K562 (cell line): ENCODE measurements at regions not wholly inside any gene's neighbourhood (a gene's known extent, or its start where the extent isn't known, plus 50 kb on each side); places are given as distances from the start of the nearest gene placed in this dataset.

Experiments
- ATAC-seq: fragments of 200-7000 bp; cut with Tn5 transposase; 3 replicates; pipeline ENCODE4 v1.9.1; 2020; ENCODE audit warnings: moderate library complexity
- BruUV-seq: library from RNA; stranded (reverse); fragments of 400-500 nt; replicated peaks from 2 replicates; lab custom pipeline; 2021; lab: Mats Ljungman, UMichigan
- CTCF ChIA-PET: fragments of 300-600 bp; formaldehyde crosslinking; extraction: SDS; loops from one replicate; lab custom pipeline; 2021; ENCODE audit warnings: low intra/inter-chr PET ratio; lab: Yijun Ruan, JAX
- POLR2A ChIA-PET: fragments of 300-600, 350-650 bp; sonication (Branson Sonifier 250); formaldehyde crosslinking; extraction: SDS; loops from one replicate; lab custom pipeline; 2021; ENCODE audit warnings: antibody characterized with exemption, inconsistent platforms; lab: Yijun Ruan, JAX
- DNase-seq, 4 experiments: peaks; one replicate each; pipeline versions ENCODE4 v3.0.0 to v3.0.0-alpha.2; 2011 to 2018; ENCODE audit warnings: low spot score in 3 of 4, mixed read lengths in 3 of 4; ENCODE audit errors: extremely low read depth in 1 of 4
- FAIRE-seq: peaks from 2 replicates; lab custom pipeline; 2011; peaks lifted over from hg19 to GRCh38; lab: Jason Lieb, UNC
- H2AFZ ChIP-seq: 2 replicates; pipeline ENCODE4 v1.6.0; 2011; ENCODE audit warnings: low read depth, low read length, control low read depth, inconsistent platforms
- H3K27ac ChIP-seq: fragments of 200-600 bp; 3 replicates; pipeline ENCODE4 v1.8.0; 2011; ENCODE audit warnings: low read depth, mild to moderate bottlenecking, control low read depth, inconsistent platforms, low read length, moderate library complexity, mixed read lengths; ENCODE audit errors: extremely low read depth
- H3K27me3 ChIP-seq, 2 experiments: fragments of 300-600 bp in 1 of 2; 2 replicates in 1 of 2; 3 replicates in 1 of 2; pipeline versions ENCODE4 v1.6.0 to v1.8.0; 2011; ENCODE audit warnings: inconsistent platforms in 2 of 2, low read length in 2 of 2, mild to moderate bottlenecking in 1 of 2, mixed read lengths in 1 of 2, moderate library complexity in 1 of 2; ENCODE audit not compliant: control insufficient read depth in 2 of 2, insufficient read depth in 2 of 2
- H3K36me3 ChIP-seq: fragments of 300-600 bp; 3 replicates; pipeline ENCODE4 v1.8.0; 2011; ENCODE audit warnings: mild to moderate bottlenecking, low read length, inconsistent platforms; ENCODE audit not compliant: control insufficient read depth, insufficient read depth
- H3K4me1 ChIP-seq, 2 experiments: fragments of 200-600 bp in 1 of 2; replicated peaks in 1 of 2; 2 replicates in 1 of 2; 3 replicates in 1 of 2; pipeline versions ENCODE4 v1.5.1 to v1.8.0; 2011; ENCODE audit warnings: inconsistent platforms in 2 of 2, low read length in 2 of 2, mild to moderate bottlenecking in 1 of 2, mixed read lengths in 1 of 2, moderate library complexity in 1 of 2; ENCODE audit not compliant: control insufficient read depth in 2 of 2, insufficient read depth in 2 of 2
- H3K4me2 ChIP-seq: 2 replicates; pipeline ENCODE4 v1.6.1; 2011; ENCODE audit warnings: low read length, control low read depth, inconsistent platforms, mixed read lengths; ENCODE audit not compliant: insufficient read depth
- H3K4me3 ChIP-seq: fragments of 200-600 bp; sonication (generic), shearing (Covaris generic); 2 replicates; pipeline ENCODE4 v1.5.1; 2016; ENCODE audit warnings: control low read depth, inconsistent platforms
- H3K79me2 ChIP-seq: fragments of 200-600 bp; 3 replicates; pipeline ENCODE4 v1.8.0; 2011; ENCODE audit warnings: low read length, inconsistent platforms; ENCODE audit not compliant: control insufficient read depth, insufficient read depth
- H3K9ac ChIP-seq, 2 experiments: 2 replicates each; pipeline versions ENCODE4 v1.6.0 to v1.6.1; 2011; ENCODE audit warnings: low read depth in 2 of 2, low read length in 2 of 2, control low read depth in 1 of 2, inconsistent platforms in 1 of 2, mild to moderate bottlenecking in 1 of 2, mixed read lengths in 1 of 2; ENCODE audit not compliant: insufficient read depth in 1 of 2
- H3K9me1 ChIP-seq: one replicate; pipeline ENCODE4 v1.6.0; 2011; ENCODE audit warnings: inconsistent platforms, mild to moderate bottlenecking, low read length, moderate library complexity; ENCODE audit not compliant: control insufficient read depth, insufficient read depth
- H3K9me3 ChIP-seq: replicated peaks from 2 replicates; pipeline ENCODE4 v1.5.1; 2011; ENCODE audit warnings: low read depth, low read length, inconsistent platforms; ENCODE audit not compliant: control insufficient read depth, insufficient read depth
- H4K20me1 ChIP-seq: replicated peaks from 2 replicates; pipeline ENCODE4 v1.6.1; 2011; ENCODE audit warnings: low read length, inconsistent platforms, mixed read lengths; ENCODE audit not compliant: control insufficient read depth, insufficient read depth
- BHLHE40 ChIP-seq: IDR thresholded peaks from 2 replicates; pipeline ENCODE4 v1.6.1; 2011; ENCODE audit warnings: low read length, improper control_type of control experiment
- BMI1 ChIP-seq: fragments of 150-350 bp; IDR thresholded peaks from 2 replicates; pipeline ENCODE4 v1.6.1; 2014; ENCODE audit warnings: low read length
- CCAR2 ChIP-seq: fragments of 200-400 bp; formaldehyde crosslinking; IDR thresholded peaks from 2 replicates; pipeline ENCODE4 v1.6.1; 2017; ENCODE audit warnings: mild to moderate bottlenecking, low read depth, low read length
- ELF4 ChIP-seq: fragments of 450-650 bp; formaldehyde crosslinking; IDR thresholded peaks from 2 replicates; pipeline ENCODE4 v1.4.0; 2022; ENCODE audit warnings: missing genetic modification characterization
- ESRRA ChIP-seq: fragments of 450-650 bp; IDR thresholded peaks from 2 replicates; pipeline ENCODE4 v1.6.1; 2014; ENCODE audit warnings: low read depth, mild to moderate bottlenecking, moderate library complexity, borderline replicate concordance
- FOXP1 ChIP-seq: sonication (generic); formaldehyde crosslinking; IDR thresholded peaks from 2 replicates; pipeline ENCODE4 v1.8.0; 2022; ENCODE audit warnings: mild to moderate bottlenecking, missing genetic modification reagents
- HMGN3 ChIP-seq: IDR thresholded peaks from 2 replicates; pipeline ENCODE4 v1.6.1; 2011; ENCODE audit warnings: borderline replicate concordance, low read depth, mild to moderate bottlenecking, mixed read lengths, low read length; ENCODE audit not compliant: insufficient read length; ENCODE audit errors: extremely low read depth
- HNRNPUL1 ChIP-seq: fragments of 200-400 bp; formaldehyde crosslinking; IDR thresholded peaks from 2 replicates; pipeline ENCODE4 v1.6.1; 2017; ENCODE audit warnings: low read length
- IRF2 ChIP-seq: sonication (generic); formaldehyde crosslinking; IDR thresholded peaks from 2 replicates; pipeline ENCODE4 v1.8.1; 2022; ENCODE audit warnings: mild to moderate bottlenecking, missing genetic modification reagents
- MAX ChIP-seq: sonication (generic); formaldehyde crosslinking; IDR thresholded peaks from 2 replicates; pipeline ENCODE4 v1.9.0; 2022; ENCODE audit warnings: mild to moderate bottlenecking, missing genetic modification reagents
- NCOA6 ChIP-seq: fragments of 450-650 bp; IDR thresholded peaks from 2 replicates; pipeline ENCODE4 v1.6.1; 2017; ENCODE audit warnings: mild to moderate bottlenecking
- NR1H2 ChIP-seq: sonication (generic); formaldehyde crosslinking; IDR thresholded peaks from 2 replicates; pipeline ENCODE4 v1.4.0; 2020; ENCODE audit warnings: mild to moderate bottlenecking, missing genetic modification reagents
- NUFIP1 ChIP-seq: fragments of 450-650 bp; IDR thresholded peaks from 2 replicates; pipeline ENCODE4 v1.6.1; 2018; ENCODE audit not compliant: partially characterized antibody
- PHB ChIP-seq: fragments of 250-450 bp; sonication (Bioruptor Pico); IDR thresholded peaks from 2 replicates; pipeline ENCODE4 v1.5.0; 2021
- RBM14 ChIP-seq: fragments of 200-400 bp; formaldehyde crosslinking; IDR thresholded peaks from 2 replicates; pipeline ENCODE4 v1.6.1; 2018; ENCODE audit warnings: low read depth, mild to moderate bottlenecking, low read length, moderate library complexity, borderline replicate concordance; ENCODE audit not compliant: insufficient read depth
- RCOR1 ChIP-seq, 2 experiments: IDR thresholded peaks; 2 replicates each; pipeline ENCODE4 v1.6.1; 2012; ENCODE audit warnings: low read depth in 2 of 2, low read length in 2 of 2, borderline replicate concordance in 1 of 2, improper control_type of control experiment in 1 of 2
- SRF ChIP-seq, 2 experiments: fragments of 250-450, 450-650 bp in 1 of 2; sonication (Bioruptor Pico) in 1 of 2; sonication (generic) in 1 of 2; formaldehyde crosslinking; IDR thresholded peaks; 2 replicates each; pipeline versions ENCODE4 v1.5.0 to v1.5.1; 2020 to 2022; ENCODE audit warnings: mild to moderate bottlenecking in 1 of 2, missing genetic modification reagents in 1 of 2
- ZFP30 ChIP-seq: fragments of 250-450 bp; sonication (Bioruptor Pico); IDR thresholded peaks from 2 replicates; pipeline ENCODE4 v1.8.0; 2022; ENCODE audit warnings: moderate library complexity, mild to moderate bottlenecking, inconsistent platforms, borderline replicate concordance
- ZNF143 ChIP-seq: sonication (generic); formaldehyde crosslinking; IDR thresholded peaks from 2 replicates; pipeline ENCODE4 v1.9.0; 2022; ENCODE audit warnings: mild to moderate bottlenecking, missing genetic modification reagents
- ZNF253 ChIP-seq: fragments of 250-450 bp; sonication (Bioruptor Pico); conservative IDR thresholded peaks from 2 replicates; pipeline ENCODE4 v1.6.1; 2021; ENCODE audit warnings: mild to moderate bottlenecking
- ZNF57 ChIP-seq: fragments of 450-650 bp; formaldehyde crosslinking; IDR thresholded peaks from 2 replicates; pipeline ENCODE4 v1.4.0; 2020; ENCODE audit warnings: mild to moderate bottlenecking, moderate library complexity
- WGBS: fragments of 100-300 bp; shearing (Covaris generic); methylation state at CpG from one replicate; pipeline ENCODE4 v1.1.6; 2016; ENCODE audit warnings: low coverage, mixed read lengths; ENCODE audit not compliant: insufficient coverage; ENCODE audit errors: missing lambda C conversion rate; 5-methylcytosine and 5-hydroxymethylcytosine counted together
- in situ Hi-C: fragments of 300-500 bp; cut with MboI; formaldehyde crosslinking; loops from 4 replicates; pipeline ENCODE4 v1.15.0; 2018; ENCODE audit warnings: inconsistent platforms, mixed read lengths
- intact Hi-C: fragments of 100-400 bp; cut with micrococcal nuclease; formaldehyde crosslinking; loops from 2 replicates; pipeline ENCODE4 v1.14.2; 2022
- TF ChIP-seq, protein P1 (sequence below): fragments of 200-800 bp; sonication (Bioruptor generic); IDR thresholded peaks from 2 replicates; pipeline ENCODE4 v1.6.1; 2017; ENCODE audit warnings: missing genetic modification characterization, missing compliant biosample characterization

DNA sequence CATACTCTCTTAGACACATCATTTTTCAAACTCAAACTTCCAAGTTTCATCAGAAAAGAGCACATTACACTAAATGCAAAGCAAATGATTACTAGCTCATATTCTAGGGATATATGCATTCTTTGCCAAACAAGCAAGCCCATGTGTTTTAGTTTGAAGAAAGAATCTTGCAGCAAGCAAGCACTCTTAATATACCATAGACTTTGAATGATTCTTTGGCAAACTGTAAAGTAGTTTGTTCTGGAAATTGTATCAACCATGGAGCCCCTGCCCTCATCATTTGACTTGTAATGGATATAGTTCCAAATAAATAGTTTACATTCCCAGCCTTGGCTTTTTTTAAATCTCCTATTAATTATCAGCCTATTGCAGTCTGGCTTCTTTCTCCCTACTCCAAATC, 325.2 kb downstream of the NR2F1-AS1 start:
- Histone ChIP-seq H3K4me3 (no peak overlapping the region), H3K4me1 (no peaks in the 10 kb centered on the region)

GRCh38 chr5:93252165-93252564, 328.9 kb downstream of the NR2F1-AS1 start:
- FAIRE-seq (no peak), ATAC-seq (no peak), DNase-seq (no peak)
- no peak overlapping the region for H3K4me3 ChIP-seq
- no peak overlapping the region for H2AFZ ChIP-seq
- H3K36me3 ChIP-seq: no peaks in the 10 kb centered on the region
- no peaks in the 10 kb centered on the region for H3K4me1 ChIP-seq
- no peak overlapping the region for H3K4me2 ChIP-seq
- H3K9ac ChIP-seq: no peak overlapping the region
- no peaks in the 10 kb centered on the region for H3K27me3 ChIP-seq
- no peaks in the 10 kb centered on the region for H3K9me3 ChIP-seq
- no peaks in the 10 kb centered on the region for H4K20me1 ChIP-seq
- no peaks in the 10 kb centered on the region for H3K79me2 ChIP-seq
- in situ Hi-C loops: no loop called here
- no peak overlapping the region for H3K27ac ChIP-seq
- POLR2A ChIA-PET: no interaction called here
- CTCF ChIA-PET: no interaction called here
- WGBS: 3% methylated on average over 3 of the region's 4 CpGs
- no TSS peak for BruUV-seq
- H3K9me1 ChIP-seq: no peaks in the 10 kb centered on the region
- intact Hi-C loops: no loop called here
- no peak for TF ChIP-seq CCAR2
- TF ChIP-seq ELF4 (CRISPR knock-in tag): no peak
- TF ChIP-seq ZNF253 (CRISPR knock-in tag): no peak
- no peak for TF ChIP-seq ZNF143 (CRISPR knock-in tag)
- TF ChIP-seq ESRRA: no peak
- no peak for TF ChIP-seq NUFIP1
- TF ChIP-seq MAX (CRISPR knock-in tag): no peak
- TF ChIP-seq PHB (CRISPR knock-in tag): no peak
- TF ChIP-seq SRF (CRISPR knock-in tag; IDR thresholded peaks at IDR 0.05): no peak
- TF ChIP-seq ZNF57: no peak
- no peak for TF ChIP-seq BHLHE40
- no peak for TF ChIP-seq NR1H2 (CRISPR knock-in tag)
- TF ChIP-seq RCOR1 (IDR thresholded peaks at IDR 0.05; ENCODE audit: borderline replicate concordance in 1 of 2, low read depth in 2 of 2, low read length in 2 of 2): no peak
- TF ChIP-seq, protein P1, sequence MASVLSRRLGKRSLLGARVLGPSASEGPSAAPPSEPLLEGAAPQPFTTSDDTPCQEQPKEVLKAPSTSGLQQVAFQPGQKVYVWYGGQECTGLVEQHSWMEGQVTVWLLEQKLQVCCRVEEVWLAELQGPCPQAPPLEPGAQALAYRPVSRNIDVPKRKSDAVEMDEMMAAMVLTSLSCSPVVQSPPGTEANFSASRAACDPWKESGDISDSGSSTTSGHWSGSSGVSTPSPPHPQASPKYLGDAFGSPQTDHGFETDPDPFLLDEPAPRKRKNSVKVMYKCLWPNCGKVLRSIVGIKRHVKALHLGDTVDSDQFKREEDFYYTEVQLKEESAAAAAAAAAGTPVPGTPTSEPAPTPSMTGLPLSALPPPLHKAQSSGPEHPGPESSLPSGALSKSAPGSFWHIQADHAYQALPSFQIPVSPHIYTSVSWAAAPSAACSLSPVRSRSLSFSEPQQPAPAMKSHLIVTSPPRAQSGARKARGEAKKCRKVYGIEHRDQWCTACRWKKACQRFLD (CRISPR knock-in tag): no peak
- TF ChIP-seq BMI1: no peak
- TF ChIP-seq FOXP1 (CRISPR knock-in tag): no peak
- TF ChIP-seq IRF2: no peak

More for the DNA sequence above, 325.2 kb downstream of the NR2F1-AS1 start:
- TF ChIP-seq RBM14 (no peak), HNRNPUL1 (no peak), ZFP30 (CRISPR knock-in tag) (no peak), NCOA6 (no peak), HMGN3 (no peak)
- BruUV-seq: no TSS peak
- intact Hi-C loops: no loop called here
- no peak overlapping the region for H3K27ac ChIP-seq
- FAIRE-seq (no peak), DNase-seq (no peak), ATAC-seq (no peak)
- in situ Hi-C loops: no loop called here
- H3K36me3 ChIP-seq: no peaks in the 10 kb centered on the region
- H3K9ac ChIP-seq: no peak overlapping the region
- H3K9me1 ChIP-seq: no peaks in the 10 kb centered on the region
- CTCF ChIA-PET: no interaction called here
- POLR2A ChIA-PET: no interaction called here
- no peaks in the 10 kb centered on the region for H4K20me1 ChIP-seq
- no peak overlapping the region for H2AFZ ChIP-seq
- H3K4me2 ChIP-seq: no peak overlapping the region
- no peaks in the 10 kb centered on the region for H3K79me2 ChIP-seq
- H3K27me3 ChIP-seq: no peaks in the 10 kb centered on the region
- H3K9me3 ChIP-seq: no peaks in the 10 kb centered on the region
